ENCODE measurements at regions not wholly inside any gene's neighbourhood (a gene's known extent, or its start where the extent isn't known, plus 50 kb on each side); places are given as distances from the start of the nearest gene placed in this dataset.

DNA sequence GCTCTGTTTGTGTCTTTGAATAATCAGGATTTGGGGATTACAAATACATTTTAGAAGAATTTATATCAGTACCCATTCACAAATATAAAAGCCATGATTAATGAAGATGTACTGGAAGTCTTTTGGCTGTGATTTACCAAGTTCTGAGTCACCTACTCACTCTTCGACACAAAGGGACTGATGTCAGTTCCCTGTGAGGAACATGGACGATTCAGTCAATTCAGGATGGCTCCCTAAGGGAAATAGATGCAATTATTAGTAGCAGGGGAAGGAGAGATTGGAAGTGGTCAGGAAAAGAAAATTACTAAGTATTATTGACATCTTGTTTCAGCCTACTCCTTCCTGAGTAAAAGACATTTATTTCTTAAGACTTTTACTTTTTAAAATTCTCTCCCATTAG lies 550.7 kb upstream of the SLIT2 start (continued):
- no peak for TF ChIP-seq ZNF772 (CRISPR knock-in tag; IDR thresholded peaks at IDR 0.05)
- TF ChIP-seq SMC3 (IDR thresholded peaks at IDR 0.05; ENCODE audit: low read length): no peak
- TF ChIP-seq HOXA5 (CRISPR knock-in tag; IDR thresholded peaks at IDR 0.05): no peak
- TF ChIP-seq MEIS1 (CRISPR knock-in tag; IDR thresholded peaks at IDR 0.05; ENCODE audit: borderline replicate concordance): no peak
- TF ChIP-seq ARNT2 (CRISPR knock-in tag; IDR thresholded peaks at IDR 0.05; ENCODE audit: low read depth): no peak
- TF ChIP-seq ZNF724P (CRISPR knock-in tag; IDR thresholded peaks at IDR 0.05; ENCODE audit: borderline replicate concordance): no peak
- TF ChIP-seq ZNF33B (CRISPR knock-in tag; IDR thresholded peaks at IDR 0.05): no peak
- TF ChIP-seq ATF7-NPFF (CRISPR knock-in tag; IDR thresholded peaks at IDR 0.05; ENCODE audit: low read depth): no peak

DNA sequence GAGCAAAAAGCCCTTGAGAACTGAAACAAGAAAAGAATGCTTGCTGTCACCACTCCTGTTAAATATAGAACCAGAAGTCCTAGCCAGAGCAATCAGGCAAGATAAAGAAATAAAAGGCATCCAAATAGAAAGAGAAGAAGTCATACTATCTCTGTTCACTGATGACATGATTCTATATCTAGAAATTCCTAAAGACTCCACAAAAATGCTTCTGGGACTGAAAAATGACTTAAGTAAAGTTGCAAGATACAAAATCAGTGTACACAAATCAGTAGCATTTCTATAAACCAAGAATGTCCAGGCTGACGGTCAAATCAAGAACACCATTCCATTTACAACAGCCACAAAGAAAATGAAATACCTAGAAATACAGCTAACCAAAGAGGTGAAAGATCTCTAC lies 552.7 kb upstream of the SLIT2 start:
- no peaks in the 10 kb centered on the region for H4K20me1 ChIP-seq (ENCODE audit: insufficient read depth, low read length)
- TF ChIP-seq JDP2 (CRISPR knock-in tag; IDR thresholded peaks at IDR 0.05; ENCODE audit: borderline replicate concordance) (no peak), SMARCC2 (IDR thresholded peaks at IDR 0.05) (no peak), KDM1A (CRISPR knock-in tag; IDR thresholded peaks at IDR 0.05) (no peak)
- no peaks in the 10 kb centered on the region for H3K4me1 ChIP-seq (ENCODE audit: insufficient read depth, low read length)
- no peaks in the 10 kb centered on the region for H3K27me3 ChIP-seq (ENCODE audit: control insufficient read depth in 1 of 2, insufficient read depth in 2 of 2, low read length in 2 of 2)
- peaks cover 84% of the 10 kb centered on the region for H3K9me3 ChIP-seq (ENCODE audit: low read length)
- ATAC-seq (no peak), DNase-seq (ENCODE audit: low spot score) (no peak), FAIRE-seq (no peak)
- BruUV-seq (replicated peaks): no TSS peak
- no peak overlapping the region for H3K9ac ChIP-seq (ENCODE audit: insufficient read depth, low read depth, low read length)
- ChIA-PET POLR2A (no interaction called here), CTCF (ENCODE audit: low intra/inter-chr PET ratio, low total read pairs) (no interaction called here)
- H3K27ac ChIP-seq (ENCODE audit: extremely low read length, insufficient read depth, low read length): no peak overlapping the region
- no peak overlapping the region for H3K4me2 ChIP-seq (ENCODE audit: low read depth, low read length)
- in situ Hi-C loops (cut with HindIII; ENCODE audit: extremely low pct_ligation_motif_present, low pct_unique_long_range_greater_than_20kb) (no loop called here), intact Hi-C loops (cut with micrococcal nuclease; ENCODE audit: unreplicated experiment) (no loop called here)
- 35% methylated on average over 1 of the region's 1 CpG for WGBS (ENCODE audit: low lambda C conversion rate)
- H2AFZ ChIP-seq (ENCODE audit: low read length): no peak overlapping the region
- no peaks in the 10 kb centered on the region for H3K79me2 ChIP-seq (ENCODE audit: insufficient read depth, low read length)
- H3K36me3 ChIP-seq (replicated peaks in 1 of 2; ENCODE audit: control insufficient read depth in 1 of 2, insufficient read depth in 2 of 2, low read length in 2 of 2): no peaks in the 10 kb centered on the region
- no peak overlapping the region for H3K4me3 ChIP-seq (replicated peaks in 1 of 3; ENCODE audit: insufficient read depth in 1 of 3, low read depth in 2 of 3, low read length in 3 of 3)

Measured in HepG2 (cell line).